Chondrocyte (in vitro differentiated cells): ENCODE measurements at regions not wholly inside any gene's neighbourhood (a gene's known extent, or its start where the extent isn't known, plus 50 kb on each side); places are given as distances from the start of the nearest gene placed in this dataset.

Experiments used
- DNase-seq: peaks from one replicate; pipeline ENCODE4 v3.0.0; 2021; ENCODE audit warnings: mixed read lengths, low spot score
- H3K27ac Mint-ChIP-seq: one replicate; pipeline ENCODE4 v1.8.0; 2021; ENCODE audit warnings: mild to moderate bottlenecking, moderate library complexity, mixed read lengths; ENCODE audit not compliant: unreplicated experiment
- H3K27me3 Mint-ChIP-seq: 2 replicates; pipeline ENCODE4 v1.8.0; 2021; ENCODE audit warnings: low read depth, mixed read lengths
- H3K36me3 Mint-ChIP-seq: 2 replicates; pipeline ENCODE4 v1.8.0; 2021; ENCODE audit warnings: low read depth, mixed read lengths
- H3K4me1 Mint-ChIP-seq: 2 replicates; pipeline ENCODE4 v1.8.0; 2021; ENCODE audit warnings: low read depth, mild to moderate bottlenecking, mixed read lengths
- H3K4me3 Mint-ChIP-seq: one replicate; pipeline ENCODE4 v1.8.0; 2021; ENCODE audit warnings: mild to moderate bottlenecking, moderate library complexity, mixed read lengths; ENCODE audit not compliant: unreplicated experiment
- H3K9me3 Mint-ChIP-seq: 2 replicates; pipeline ENCODE4 v1.8.0; 2021; ENCODE audit warnings: low read depth, mixed read lengths
- TF ChIP-seq, protein P1 (sequence below): fragments of 200-600 bp; sonication (generic); IDR thresholded peaks from 2 replicates; pipeline ENCODE4 v1.5.0; 2021; ENCODE audit warnings: antibody characterized with exemption, mild to moderate bottlenecking, moderate library complexity

DNA sequence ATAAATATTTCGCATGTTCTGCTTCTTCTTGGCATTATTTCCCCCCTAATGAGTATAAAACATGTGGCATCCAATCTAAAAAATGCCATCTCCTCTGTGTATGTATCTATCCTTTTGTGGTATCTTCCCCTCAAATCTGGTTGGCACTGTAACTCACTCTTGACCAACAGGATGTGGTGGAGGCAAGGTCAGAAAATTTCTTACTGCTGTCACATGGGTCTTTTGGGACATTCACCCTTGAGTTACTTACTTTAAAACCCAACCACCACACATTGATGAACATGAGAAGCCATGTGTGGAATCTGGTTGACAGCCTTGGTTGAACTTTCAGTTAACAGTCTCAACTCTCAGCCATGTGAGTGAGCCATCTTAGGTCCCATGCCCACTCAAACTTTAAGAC, 516.9 kb downstream of the SLC16A7 start:
- Mint-ChIP-seq H3K27me3 (peaks cover 7% of the 10 kb centered on the region), H3K4me3 (no peak overlapping the region)

DNA sequence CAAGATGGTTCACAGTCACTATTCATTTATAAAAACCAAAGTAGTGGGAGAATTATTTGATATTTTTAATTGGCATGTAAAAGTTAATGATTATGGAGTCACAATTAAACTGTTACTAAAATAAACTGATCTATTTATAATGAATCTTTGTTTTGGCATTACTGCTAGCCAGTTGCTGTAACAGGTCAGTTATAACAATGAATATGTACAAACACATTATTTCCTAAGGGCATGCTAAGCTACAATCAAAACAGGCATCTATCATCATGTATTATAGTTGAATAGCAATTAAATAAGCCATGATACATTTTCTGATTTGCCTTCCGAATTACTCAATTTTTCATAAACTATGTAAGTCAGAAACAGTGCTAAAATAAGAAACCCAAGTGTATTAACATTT, 518.3 kb downstream of the SLC16A7 start:
- no peak for DNase-seq
- TF ChIP-seq, protein P1, sequence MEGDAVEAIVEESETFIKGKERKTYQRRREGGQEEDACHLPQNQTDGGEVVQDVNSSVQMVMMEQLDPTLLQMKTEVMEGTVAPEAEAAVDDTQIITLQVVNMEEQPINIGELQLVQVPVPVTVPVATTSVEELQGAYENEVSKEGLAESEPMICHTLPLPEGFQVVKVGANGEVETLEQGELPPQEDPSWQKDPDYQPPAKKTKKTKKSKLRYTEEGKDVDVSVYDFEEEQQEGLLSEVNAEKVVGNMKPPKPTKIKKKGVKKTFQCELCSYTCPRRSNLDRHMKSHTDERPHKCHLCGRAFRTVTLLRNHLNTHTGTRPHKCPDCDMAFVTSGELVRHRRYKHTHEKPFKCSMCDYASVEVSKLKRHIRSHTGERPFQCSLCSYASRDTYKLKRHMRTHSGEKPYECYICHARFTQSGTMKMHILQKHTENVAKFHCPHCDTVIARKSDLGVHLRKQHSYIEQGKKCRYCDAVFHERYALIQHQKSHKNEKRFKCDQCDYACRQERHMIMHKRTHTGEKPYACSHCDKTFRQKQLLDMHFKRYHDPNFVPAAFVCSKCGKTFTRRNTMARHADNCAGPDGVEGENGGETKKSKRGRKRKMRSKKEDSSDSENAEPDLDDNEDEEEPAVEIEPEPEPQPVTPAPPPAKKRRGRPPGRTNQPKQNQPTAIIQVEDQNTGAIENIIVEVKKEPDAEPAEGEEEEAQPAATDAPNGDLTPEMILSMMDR, result no peak
- Mint-ChIP-seq H3K4me1 (no peaks in the 10 kb centered on the region), H3K4me3 (no peak overlapping the region), H3K9me3 (no peaks in the 10 kb centered on the region), H3K36me3 (no peaks in the 10 kb centered on the region), H3K27me3 (peaks cover 7% of the 10 kb centered on the region), H3K27ac (no peak overlapping the region)

More for the DNA sequence above, 516.9 kb downstream of the SLC16A7 start:
- TF ChIP-seq, protein P1, result no peak
- H3K36me3 Mint-ChIP-seq, result no peaks in the 10 kb centered on the region
- no peaks in the 10 kb centered on the region for H3K4me1 Mint-ChIP-seq
- no peaks in the 10 kb centered on the region for H3K9me3 Mint-ChIP-seq
- no peak overlapping the region for H3K27ac Mint-ChIP-seq
- no peak for DNase-seq

DNA sequence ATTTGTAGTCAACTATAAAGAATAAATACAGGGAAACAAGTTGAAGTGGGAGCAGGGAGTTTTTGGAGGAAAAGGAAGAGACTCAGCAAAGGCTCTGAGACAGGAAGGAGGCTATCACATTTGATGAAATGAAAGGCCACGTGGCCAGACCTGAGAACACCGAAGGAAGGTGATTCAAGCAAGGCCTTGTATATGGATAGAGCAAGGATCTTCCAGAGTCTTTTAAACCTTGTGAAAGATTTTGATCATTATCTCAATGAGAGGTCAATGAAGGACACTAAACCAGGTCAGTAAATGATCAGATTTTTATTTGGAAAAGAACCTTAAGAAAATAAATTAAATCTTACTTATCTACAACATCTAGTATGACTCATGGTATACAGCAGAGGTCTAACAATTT, 523.5 kb downstream of the SLC16A7 start:
- Mint-ChIP-seq H3K27ac (no peak overlapping the region), H3K27me3 (peaks cover 7% of the 10 kb centered on the region), H3K9me3 (no peaks in the 10 kb centered on the region), H3K36me3 (no peaks in the 10 kb centered on the region), H3K4me3 (no peak overlapping the region), H3K4me1 (no peaks in the 10 kb centered on the region)
- DNase-seq, result no peak
- TF ChIP-seq, protein P1, result no peak

DNA sequence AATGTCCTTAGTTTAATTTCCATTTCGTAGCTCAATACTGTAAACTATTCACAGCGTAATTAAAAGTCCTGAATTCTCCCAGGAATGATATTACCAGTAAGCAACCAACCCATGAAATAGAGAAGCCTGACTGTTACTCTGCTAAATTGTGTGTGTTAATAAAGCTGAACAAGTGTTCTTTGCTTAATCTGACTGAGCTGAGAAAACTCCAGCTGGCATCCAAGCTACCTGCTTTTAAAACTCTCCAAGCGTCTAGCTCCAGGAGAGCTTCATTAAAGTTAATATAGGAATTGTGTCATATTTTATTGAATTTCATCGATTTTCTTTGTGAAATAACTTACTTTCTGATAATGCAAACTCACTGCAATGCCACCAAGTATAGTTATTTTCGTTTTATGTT, 524.4 kb downstream of the SLC16A7 start:
- TF ChIP-seq, protein P1, result no peak
- H3K4me3 Mint-ChIP-seq, result no peak overlapping the region
- peaks cover 7% of the 10 kb centered on the region for H3K27me3 Mint-ChIP-seq
- no peaks in the 10 kb centered on the region for H3K36me3 Mint-ChIP-seq
- H3K9me3 Mint-ChIP-seq, result no peaks in the 10 kb centered on the region
- no peak overlapping the region for H3K27ac Mint-ChIP-seq
- H3K4me1 Mint-ChIP-seq, result no peaks in the 10 kb centered on the region
- no peak for DNase-seq

DNA sequence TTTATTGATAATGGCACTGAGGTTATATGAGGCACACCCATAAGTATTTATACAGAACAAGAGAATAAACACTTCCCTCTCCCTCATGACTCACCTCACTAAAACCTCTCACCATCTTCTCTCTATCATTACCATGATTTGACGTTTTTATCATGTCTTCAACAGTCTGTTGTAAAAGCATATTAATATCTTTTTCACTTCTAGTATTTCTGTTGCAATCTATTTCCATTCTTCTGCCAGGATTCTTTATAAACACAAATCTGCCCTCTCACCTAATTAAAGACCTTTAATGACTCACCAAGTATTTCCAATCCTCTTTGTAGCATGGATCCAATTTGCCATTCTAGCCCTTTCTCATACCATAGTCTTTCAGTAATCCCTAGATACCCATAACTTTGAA, 527.7 kb downstream of the SLC16A7 start:
- H3K36me3 Mint-ChIP-seq, result no peaks in the 10 kb centered on the region
- H3K27me3 Mint-ChIP-seq, result no peaks in the 10 kb centered on the region
- no peak overlapping the region for H3K27ac Mint-ChIP-seq
- TF ChIP-seq, protein P1, result no peak
- DNase-seq, result no peak
- peaks cover 3% of the 10 kb centered on the region for H3K9me3 Mint-ChIP-seq
- H3K4me3 Mint-ChIP-seq, result no peak overlapping the region
- no peaks in the 10 kb centered on the region for H3K4me1 Mint-ChIP-seq
